HG03139 (cell line): ENCODE measurements at regions not wholly inside any gene's neighbourhood (a gene's known extent, or its start where the extent isn't known, plus 50 kb on each side); places are given as distances from the start of the nearest gene placed in this dataset.
"Not testable (repeated sequence)": the region's sequence is repeated elsewhere in the genome, so short reads cannot be mapped to it uniquely, and the experiment has no call there.

Experiments
- ATAC-seq: cut with Tn5 transposase; IDR thresholded peaks from one replicate; pipeline ENCODE4 v1.9.1; 2021; ENCODE audit not compliant: unreplicated experiment

- no peak for ATAC-seq
These were observed 70.6 kb downstream of the SMPDL3A start for GRCh38 chr6:122859676-122860075.

- no peak for ATAC-seq
These were observed 72.5 kb downstream of the SMPDL3A start for GRCh38 chr6:122861594-122861993.

GRCh38 chr6:122868137-122868536 is 79.1 kb downstream of the SMPDL3A start:
- no peak for ATAC-seq

GRCh38 chr6:122869437-122870024 is 80.5 kb downstream of the SMPDL3A start:
- peak; percentile 82 for ATAC-seq

- no peak for ATAC-seq
These were observed 82.0 kb downstream of the SMPDL3A start for GRCh38 chr6:122871079-122871478.

GRCh38 chr6:122872311-122872710 is 83.3 kb downstream of the SMPDL3A start:
- ATAC-seq: no peak

- no peak for ATAC-seq
These were observed 88.2 kb downstream of the SMPDL3A start for GRCh38 chr6:122877302-122877701.

GRCh38 chr6:122878796-122879195 is 89.7 kb downstream of the SMPDL3A start:
- ATAC-seq: no peak

GRCh38 chr6:122886481-122886880 is 97.4 kb downstream of the SMPDL3A start:
- no peak for ATAC-seq

- ATAC-seq: no peak
These were observed 98.9 kb downstream of the SMPDL3A start for GRCh38 chr6:122887941-122888340.

- ATAC-seq: not testable (repeated sequence)
These were observed 99.6 kb downstream of the SMPDL3A start for GRCh38 chr6:122888680-122889079.

- no peak for ATAC-seq
These were observed 101.2 kb downstream of the SMPDL3A start for GRCh38 chr6:122890250-122890649.

- ATAC-seq: no peak
These were observed 101.2 kb upstream of the CLVS2 start for GRCh38 chr6:122894791-122895190.

- no peak for ATAC-seq
These were observed 93.7 kb upstream of the CLVS2 start for GRCh38 chr6:122902326-122902725.

GRCh38 chr6:122903266-122903915 is 92.6 kb upstream of the CLVS2 start:
- no peak for ATAC-seq

GRCh38 chr6:122904166-122904565 is 91.9 kb upstream of the CLVS2 start:
- no peak for ATAC-seq

- ATAC-seq: no peak
These were observed 82.5 kb upstream of the CLVS2 start for GRCh38 chr6:122913558-122913957.

- no peak for ATAC-seq
These were observed 77.3 kb upstream of the CLVS2 start for GRCh38 chr6:122918714-122919113.

- ATAC-seq: no peak
These were observed 65.5 kb upstream of the CLVS2 start for GRCh38 chr6:122930252-122931180.

GRCh38 chr6:122931916-122932315 is 64.1 kb upstream of the CLVS2 start:
- no peak for ATAC-seq

GRCh38 chr6:122944936-122945335 is 51.1 kb upstream of the CLVS2 start:
- not testable (repeated sequence) for ATAC-seq
